NCI-H1048 (cell line): ENCODE measurements at regions not wholly inside any gene's neighbourhood (a gene's known extent, or its start where the extent isn't known, plus 50 kb on each side); places are given as distances from the start of the nearest gene placed in this dataset.
"Not testable (repeated sequence)": the region's sequence is repeated elsewhere in the genome, so short reads cannot be mapped to it uniquely, and the experiment has no call there.

Source experiments
- DNase-seq: peaks from one replicate; lab custom pipeline; 2025; lab: John Stamatoyannopoulos, UW

DNA sequence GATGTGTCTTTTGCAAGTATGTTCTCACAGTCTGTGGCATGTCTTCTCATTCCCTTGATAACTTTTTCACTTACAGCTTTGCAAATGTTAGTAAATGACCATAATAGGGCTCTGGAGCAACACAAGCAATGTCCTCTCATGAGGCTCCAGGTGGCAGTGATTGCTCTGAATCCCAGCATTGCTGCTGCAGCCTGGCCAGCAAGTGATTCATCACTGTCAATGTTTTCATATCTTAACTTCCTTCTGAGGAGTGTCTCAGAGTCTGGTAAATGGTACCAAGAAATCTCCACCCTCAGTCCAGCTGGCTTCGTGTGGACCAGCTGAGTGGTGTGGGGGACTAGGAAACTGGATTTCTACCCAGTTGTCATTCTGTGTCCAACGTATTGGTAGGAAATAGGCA, 139.6 kb downstream of the MYLK4 start:
- no peak for DNase-seq

GRCh38 chr6:2608503-2608902, 142.2 kb downstream of the MYLK4 start:
- DNase-seq = no peak

- DNase-seq = no peak
Observed at GRCh38 chr6:2600363-2600762, 150.4 kb downstream of the MYLK4 start.

DNA sequence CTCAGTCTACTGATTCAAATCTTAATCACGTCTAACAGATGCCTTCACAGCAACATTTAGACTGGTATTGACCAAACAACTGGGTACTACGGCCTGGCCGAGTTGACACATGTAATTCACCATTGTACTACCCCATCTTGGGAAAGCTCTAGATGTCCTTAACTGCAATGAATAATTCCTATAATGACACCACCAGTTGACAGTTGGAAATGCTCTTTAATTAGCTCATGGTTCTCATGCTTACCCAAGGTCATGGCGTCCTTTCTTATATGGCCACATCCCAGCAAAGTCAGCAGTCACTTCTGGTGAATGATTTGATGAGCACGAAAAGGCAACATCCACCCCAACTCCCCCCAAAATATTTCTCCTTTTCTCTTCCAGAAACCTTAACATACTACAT, 150.9 kb downstream of the MYLK4 start:
- no peak for DNase-seq

- DNase-seq = no peak
Observed at GRCh38 chr6:2598867-2599266, 151.9 kb downstream of the MYLK4 start.

GRCh38 chr6:2597991-2598390, 152.7 kb downstream of the MYLK4 start:
- no peak for DNase-seq

- DNase-seq = not testable (repeated sequence)
Observed at GRCh38 chr6:2597457-2597856, 153.3 kb downstream of the MYLK4 start.

GRCh38 chr6:2596222-2596621, 154.5 kb downstream of the MYLK4 start:
- DNase-seq = no peak

- DNase-seq = no peak
Observed at GRCh38 chr6:2594868-2595267, 155.9 kb downstream of the MYLK4 start.

GRCh38 chr6:2593167-2593566, 157.6 kb downstream of the MYLK4 start:
- no peak for DNase-seq

DNA sequence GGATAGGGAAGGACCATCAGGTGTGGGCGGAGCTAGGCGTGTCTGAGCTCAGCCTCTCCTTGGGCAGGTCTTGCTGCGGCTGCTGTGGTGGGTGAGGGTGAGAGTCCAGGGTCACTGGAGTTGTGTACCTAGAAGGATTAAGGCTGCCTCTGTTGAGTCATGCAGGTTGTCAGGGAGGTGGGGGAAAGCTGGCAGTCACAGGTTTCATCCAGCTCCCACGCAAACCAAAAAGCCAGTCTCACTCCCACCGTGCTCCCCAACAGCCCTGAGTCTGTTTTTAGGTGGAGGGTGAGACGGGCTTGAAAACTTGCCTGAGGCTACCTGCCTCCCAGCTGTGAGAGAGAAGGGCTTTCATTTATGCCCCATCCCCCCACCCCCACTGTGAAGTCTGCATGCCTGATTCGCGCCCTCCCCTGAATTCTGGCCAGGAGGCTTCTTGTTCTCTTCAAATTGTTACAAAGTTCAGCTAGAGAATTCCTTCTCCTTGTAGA, 161.5 kb downstream of the MYLK4 start:
- no peak for DNase-seq

DNA sequence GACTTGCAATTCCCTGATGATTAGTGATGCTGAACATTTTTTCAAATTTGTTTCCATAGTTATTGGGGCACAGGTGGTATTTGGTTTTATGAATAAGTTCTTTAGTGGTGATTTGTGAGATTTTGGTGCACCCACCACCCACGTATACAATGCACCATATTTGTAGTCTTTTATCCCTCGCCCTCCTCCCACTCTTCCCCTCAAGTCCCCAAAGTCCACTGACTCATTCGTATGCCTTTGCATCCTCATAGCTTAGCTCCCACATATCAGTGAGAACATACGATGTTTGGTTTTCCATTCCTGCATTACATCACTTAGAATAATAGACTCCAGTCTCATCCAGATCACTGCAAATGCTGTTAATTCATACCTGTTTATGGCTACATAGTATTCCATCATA, 167.3 kb downstream of the MYLK4 start:
- DNase-seq = no peak

DNA sequence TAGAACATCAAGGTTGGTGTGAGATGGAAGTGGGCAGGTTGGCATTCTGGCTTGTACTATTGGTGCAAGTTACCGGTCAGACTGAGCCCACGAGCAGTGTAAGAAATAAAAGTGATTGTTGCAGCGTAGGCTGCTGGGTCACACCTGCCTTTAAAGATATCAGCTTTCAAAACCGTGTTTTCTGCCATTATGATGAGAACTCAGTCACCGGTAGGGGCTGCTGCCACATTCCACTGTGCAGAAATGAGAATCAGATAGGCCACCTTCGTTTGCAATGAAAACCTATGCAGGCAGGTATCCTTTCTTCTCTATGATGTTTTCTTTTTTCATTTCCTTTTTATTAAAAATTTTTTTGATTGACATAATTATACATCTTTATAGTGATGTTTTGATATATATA, 168.5 kb downstream of the MYLK4 start:
- DNase-seq = no peak

DNA sequence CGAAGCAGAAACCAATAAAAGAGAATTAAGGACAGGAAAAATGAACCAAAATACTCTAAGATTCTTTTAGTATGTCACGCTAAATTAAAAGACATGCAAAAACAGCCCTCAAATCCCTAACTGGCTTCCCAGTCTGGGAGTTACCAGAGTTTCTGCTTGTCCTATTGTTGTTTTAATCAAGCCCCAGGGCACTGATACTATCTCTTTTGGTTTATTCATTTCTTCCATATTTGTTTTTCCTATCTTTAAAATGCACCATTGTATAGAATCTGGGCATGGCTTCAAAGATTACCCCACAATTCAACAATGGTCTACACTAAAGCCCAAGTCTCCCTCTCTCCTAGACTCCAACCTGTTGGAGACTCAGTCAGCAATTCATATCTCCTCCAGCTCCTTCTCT, 169.1 kb downstream of the MYLK4 start:
- DNase-seq = no peak

- DNase-seq = no peak
Observed at GRCh38 chr6:2581011-2581410, 169.7 kb downstream of the MYLK4 start.

- DNase-seq = no peak
Observed at GRCh38 chr6:2579804-2580570, 170.7 kb downstream of the MYLK4 start.

DNA sequence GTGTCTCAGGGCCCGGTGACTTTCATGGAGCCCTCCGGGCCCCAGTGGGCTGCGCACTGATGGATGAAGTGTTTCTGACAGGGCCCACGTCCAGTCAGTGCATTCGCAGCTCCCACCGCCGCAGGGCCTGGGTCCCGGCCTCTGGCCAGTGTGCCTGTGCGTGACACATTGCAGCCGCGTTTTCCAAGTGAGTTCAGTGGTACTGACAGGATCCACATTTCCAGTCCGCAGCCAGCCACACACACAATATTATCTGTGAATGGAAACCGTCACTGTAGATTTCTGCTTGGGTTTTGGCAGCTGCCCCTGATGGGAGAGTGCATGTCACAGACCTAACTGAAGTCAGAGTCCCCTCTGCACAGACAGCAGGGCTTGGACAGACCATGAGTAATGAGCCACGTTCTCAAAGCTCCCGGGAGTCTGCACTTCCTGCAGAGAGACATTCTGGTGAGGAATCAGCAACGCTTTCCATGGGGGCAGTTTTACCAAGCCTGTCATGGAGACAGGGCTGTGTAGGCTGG, 171.4 kb downstream of the MYLK4 start:
- no peak for DNase-seq

DNA sequence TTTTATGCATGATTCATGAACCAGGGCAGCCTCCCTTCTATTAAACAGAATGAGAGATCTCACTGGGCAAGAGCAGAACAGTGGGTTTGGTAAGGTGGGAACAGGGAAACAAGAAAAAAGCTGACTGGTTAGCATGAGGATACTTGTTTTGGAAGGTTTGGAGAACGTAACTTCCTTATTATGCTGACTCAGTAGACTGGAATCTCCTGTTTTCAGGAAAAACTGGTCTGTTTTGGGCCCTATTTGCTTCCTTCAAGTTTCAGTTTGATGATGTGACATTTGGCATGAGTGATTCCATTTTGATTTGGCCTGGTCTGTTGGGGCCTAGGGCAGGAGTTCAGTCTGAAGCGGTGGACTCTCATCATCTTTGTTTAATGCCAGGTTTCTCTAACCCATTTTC, 172.0 kb downstream of the MYLK4 start:
- DNase-seq = no peak

DNA sequence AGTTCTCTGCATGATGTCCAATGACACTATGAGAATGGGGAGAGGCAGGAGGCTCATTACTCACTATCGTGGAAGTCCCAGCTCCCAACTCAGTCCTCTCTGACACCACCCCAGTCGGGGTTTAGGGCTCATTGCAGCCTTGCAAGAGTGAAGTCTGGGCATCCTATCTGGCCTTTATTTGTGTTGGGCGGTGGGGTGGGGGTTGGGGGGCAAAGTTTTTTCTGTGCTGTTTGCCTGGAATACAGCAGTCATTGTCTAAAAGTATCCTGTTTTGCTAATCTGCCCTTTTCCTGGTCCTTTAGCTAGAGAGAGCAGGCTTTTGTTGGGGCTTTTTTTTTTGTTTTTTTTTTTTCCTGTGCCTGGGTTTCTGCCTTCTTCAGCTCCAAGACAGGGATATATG, 174.2 kb downstream of the MYLK4 start:
- no peak for DNase-seq

- DNase-seq = no peak
Observed at GRCh38 chr6:2575236-2575635, 175.5 kb downstream of the MYLK4 start.

DNA sequence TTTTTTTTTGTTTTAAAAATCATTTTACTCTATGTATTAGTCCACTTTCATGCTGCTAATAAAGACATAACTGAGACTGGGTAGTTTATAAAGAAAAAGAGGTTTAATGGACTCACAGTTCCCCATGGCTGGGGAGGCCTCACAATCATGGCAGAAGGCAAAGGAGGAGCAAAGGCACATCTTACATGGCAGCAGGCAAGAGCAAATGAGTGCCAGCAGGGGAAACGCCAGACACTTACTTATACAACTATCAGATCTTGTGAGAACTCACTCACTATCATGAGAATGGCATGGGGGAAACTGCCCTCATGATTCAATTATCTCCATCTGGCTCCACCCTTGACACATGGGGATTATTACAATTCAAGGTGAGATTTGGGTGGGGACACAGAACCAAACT, 181.3 kb downstream of the MYLK4 start:
- not testable (repeated sequence) for DNase-seq

GRCh38 chr6:2566048-2566447, 184.7 kb downstream of the MYLK4 start:
- no peak for DNase-seq

- DNase-seq = no peak
Observed at GRCh38 chr6:2565499-2565898, 185.2 kb downstream of the MYLK4 start.

DNA sequence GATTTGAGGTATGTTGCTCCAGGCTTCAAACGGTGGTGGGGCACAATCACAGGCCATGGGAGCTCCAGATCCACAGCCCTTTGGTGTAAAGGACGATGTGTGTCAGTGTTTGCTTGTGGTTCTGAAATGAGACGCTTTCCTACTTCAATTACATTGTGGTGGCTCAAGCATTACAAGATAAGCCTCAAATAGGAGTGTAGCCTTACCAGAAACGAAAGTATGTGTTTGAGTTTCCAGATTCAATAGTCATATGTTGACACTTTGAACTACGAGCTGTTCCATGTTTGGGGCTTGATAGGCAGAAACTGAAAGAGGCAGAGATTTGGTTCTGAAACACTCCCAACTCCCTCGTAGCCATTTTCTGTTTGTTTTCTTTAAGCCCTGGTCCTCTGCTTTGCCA, 187.1 kb downstream of the MYLK4 start:
- no peak for DNase-seq
